CD4-positive, alpha-beta T cell (primary cell): ENCODE measurements at regions not wholly inside any gene's neighbourhood (a gene's known extent, or its start where the extent isn't known, plus 50 kb on each side); places are given as distances from the start of the nearest gene placed in this dataset.

Experiments
- ATAC-seq: fragments of 200-7000 bp; cut with Tn5 transposase; one replicate; pipeline ENCODE4 v1.10.0; 2022; ENCODE audit warnings: mild to moderate bottlenecking; ENCODE audit not compliant: poor library complexity
- CTCF ChIA-PET: fragments of 350-600 bp; sonication (Branson Sonifier 250); formaldehyde crosslinking; loops from one replicate; lab custom pipeline; 2021; ENCODE audit warnings: antibody characterized with exemption, inconsistent platforms; lab: Charles Lee
- POLR2A ChIA-PET: fragments of 350-600 bp; sonication (Branson Sonifier 250); formaldehyde crosslinking; loops from one replicate; lab custom pipeline; 2021; ENCODE audit warnings: antibody characterized with exemption, inconsistent platforms; lab: Charles Lee
- DNase-seq, 14 experiments: peaks; one replicate each; pipeline ENCODE4 v3.0.0-alpha.2; 2013 to 2020; ENCODE audit warnings: mixed read lengths in 2 of 14
- H3K27ac ChIP-seq, 2 donors: one replicate each; pipeline versions ENCODE4 v1.5.1 to v1.7.0; 2013; ENCODE audit warnings: low read length in 2 of 2, low read depth in 1 of 2, mild to moderate bottlenecking in 1 of 2
- H3K27me3 ChIP-seq, 2 experiments: 1 replicate in 1 of 2; 2 replicates in 1 of 2; pipeline versions ENCODE4 v1.6.1 to v1.7.0; 2013; ENCODE audit warnings: low read length in 2 of 2, control low read depth in 1 of 2, mild to moderate bottlenecking in 1 of 2, moderate library complexity in 1 of 2; ENCODE audit not compliant: insufficient read depth in 2 of 2, control insufficient read depth in 1 of 2
- H3K36me3 ChIP-seq: one replicate; pipeline ENCODE4 v1.6.1; 2013; ENCODE audit warnings: low read length, control low read depth; ENCODE audit not compliant: insufficient read depth
- H3K4me1 ChIP-seq: one replicate; pipeline ENCODE4 v1.6.1; 2013; ENCODE audit warnings: low read length, control low read depth; ENCODE audit not compliant: insufficient read depth
- H3K4me3 ChIP-seq: one replicate; pipeline ENCODE4 v1.5.1; 2013; ENCODE audit warnings: mild to moderate bottlenecking, low read length, moderate library complexity
- H3K9me3 ChIP-seq, 2 experiments: 1 replicate in 1 of 2; 2 replicates in 1 of 2; pipeline versions ENCODE4 v1.6.1 to v1.7.0; 2013; ENCODE audit warnings: low read length in 2 of 2, mild to moderate bottlenecking in 2 of 2, control low read depth in 1 of 2, moderate library complexity in 1 of 2; ENCODE audit not compliant: control insufficient read depth in 1 of 2, insufficient read depth in 1 of 2
- H3K27ac Mint-ChIP-seq: one replicate; pipeline ENCODE4 v1.8.0; 2020; ENCODE audit warnings: mixed read lengths
- H3K27me3 Mint-ChIP-seq: one replicate; pipeline ENCODE4 v1.8.0; 2021; ENCODE audit warnings: mixed read lengths
- H3K36me3 Mint-ChIP-seq: one replicate; pipeline ENCODE4 v1.8.0; 2021; ENCODE audit warnings: low read depth, mixed read lengths
- H3K4me1 Mint-ChIP-seq: one replicate; pipeline ENCODE4 v1.8.0; 2021; ENCODE audit warnings: low read depth, mixed read lengths
- H3K4me3 Mint-ChIP-seq: one replicate; pipeline ENCODE4 v1.8.0; 2020; ENCODE audit warnings: mild to moderate bottlenecking, mixed read lengths
- H3K9me3 Mint-ChIP-seq: one replicate; pipeline ENCODE4 v1.8.0; 2020; ENCODE audit warnings: mixed read lengths
- intact Hi-C, 2 experiments: fragments of 100-400 bp; cut with DNase I in 1 of 2; cut with micrococcal nuclease in 1 of 2; formaldehyde crosslinking; loops; one replicate each; pipeline versions ENCODE4 v1.15.1 to v1.9.0; 2023 to 2025; cut with DNase I, micrococcal nuclease
- TF ChIP-seq, protein P1 (sequence below): fragments of 200-600 bp; IDR thresholded peaks from one replicate; pipeline ENCODE4 v1.8.0; 2022; ENCODE audit warnings: antibody characterized with exemption, mild to moderate bottlenecking

DNA sequence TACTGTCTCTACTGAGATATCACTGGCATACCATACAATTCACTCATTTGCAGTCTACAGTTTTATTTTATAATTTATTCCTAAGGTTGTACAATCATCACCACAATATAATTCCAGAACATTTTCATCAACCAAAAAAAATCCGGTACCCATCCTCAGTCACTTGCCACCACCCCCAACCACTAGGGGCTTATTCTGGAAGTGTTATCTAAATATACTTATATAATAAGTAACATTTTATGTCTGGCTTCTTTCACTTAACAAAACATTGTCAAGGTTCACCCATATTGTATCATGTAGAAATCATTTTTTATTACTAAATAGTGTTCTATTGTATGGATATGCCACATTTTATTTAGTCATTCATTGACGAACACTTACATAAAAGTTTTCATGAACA is 440.8 kb downstream of the RNF144A start:
- intact Hi-C loops = no loop called here
- Mint-ChIP-seq H3K4me3 (no peak overlapping the region), H3K27ac (no peak overlapping the region), H3K4me1 (no peaks in the 10 kb centered on the region), H3K27me3 (no peaks in the 10 kb centered on the region), H3K9me3 (no peaks in the 10 kb centered on the region), H3K36me3 (no peaks in the 10 kb centered on the region)
- TF ChIP-seq, protein P1, sequence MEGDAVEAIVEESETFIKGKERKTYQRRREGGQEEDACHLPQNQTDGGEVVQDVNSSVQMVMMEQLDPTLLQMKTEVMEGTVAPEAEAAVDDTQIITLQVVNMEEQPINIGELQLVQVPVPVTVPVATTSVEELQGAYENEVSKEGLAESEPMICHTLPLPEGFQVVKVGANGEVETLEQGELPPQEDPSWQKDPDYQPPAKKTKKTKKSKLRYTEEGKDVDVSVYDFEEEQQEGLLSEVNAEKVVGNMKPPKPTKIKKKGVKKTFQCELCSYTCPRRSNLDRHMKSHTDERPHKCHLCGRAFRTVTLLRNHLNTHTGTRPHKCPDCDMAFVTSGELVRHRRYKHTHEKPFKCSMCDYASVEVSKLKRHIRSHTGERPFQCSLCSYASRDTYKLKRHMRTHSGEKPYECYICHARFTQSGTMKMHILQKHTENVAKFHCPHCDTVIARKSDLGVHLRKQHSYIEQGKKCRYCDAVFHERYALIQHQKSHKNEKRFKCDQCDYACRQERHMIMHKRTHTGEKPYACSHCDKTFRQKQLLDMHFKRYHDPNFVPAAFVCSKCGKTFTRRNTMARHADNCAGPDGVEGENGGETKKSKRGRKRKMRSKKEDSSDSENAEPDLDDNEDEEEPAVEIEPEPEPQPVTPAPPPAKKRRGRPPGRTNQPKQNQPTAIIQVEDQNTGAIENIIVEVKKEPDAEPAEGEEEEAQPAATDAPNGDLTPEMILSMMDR = no peak
- no peaks in the 10 kb centered on the region for H3K27me3 ChIP-seq
- H3K4me1 ChIP-seq = no peaks in the 10 kb centered on the region
- no peaks in the 10 kb centered on the region for H3K9me3 ChIP-seq
- no peak overlapping the region for H3K27ac ChIP-seq
- ATAC-seq (no peak), DNase-seq (no peak)
- no peaks in the 10 kb centered on the region for H3K36me3 ChIP-seq
- POLR2A ChIA-PET = no interaction called here
- H3K4me3 ChIP-seq = no peak overlapping the region
- CTCF ChIA-PET = no interaction called here

GRCh38 chr2:7358865-7359447 is 441.7 kb downstream of the RNF144A start:
- no peak overlapping the region for H3K27ac ChIP-seq
- H3K4me1 ChIP-seq = no peaks in the 10 kb centered on the region
- TF ChIP-seq, protein P1 = no peak
- DNase-seq (no peak), ATAC-seq (no peak)
- no peak overlapping the region for H3K4me3 ChIP-seq
- ChIA-PET POLR2A (no interaction called here), CTCF (no interaction called here)
- Mint-ChIP-seq H3K4me1 (no peaks in the 10 kb centered on the region), H3K27me3 (peaks cover 3% of the 10 kb centered on the region), H3K36me3 (no peaks in the 10 kb centered on the region), H3K4me3 (no peak overlapping the region), H3K27ac (no peak overlapping the region), H3K9me3 (no peaks in the 10 kb centered on the region)
- H3K27me3 ChIP-seq = no peaks in the 10 kb centered on the region
- H3K9me3 ChIP-seq = no peaks in the 10 kb centered on the region
- intact Hi-C loops = no loop called here
- H3K36me3 ChIP-seq = no peaks in the 10 kb centered on the region

GRCh38 chr2:7363906-7364305 is 446.7 kb downstream of the RNF144A start:
- intact Hi-C loops = no loop called here
- H3K4me3 Mint-ChIP-seq = no peak overlapping the region
- CTCF ChIA-PET = no interaction called here

More at GRCh38 chr2:7363906-7364305, 446.7 kb downstream of the RNF144A start:
- Mint-ChIP-seq H3K4me1 (no peaks in the 10 kb centered on the region), H3K36me3 (no peaks in the 10 kb centered on the region), H3K9me3 (peaks cover 5% of the 10 kb centered on the region), H3K27ac (no peak overlapping the region), H3K27me3 (peaks cover 4% of the 10 kb centered on the region)
- ATAC-seq = no peak
- POLR2A ChIA-PET = no interaction called here
- no peaks in the 10 kb centered on the region for H3K27me3 ChIP-seq
- H3K36me3 ChIP-seq = no peaks in the 10 kb centered on the region
- H3K4me3 ChIP-seq = no peak overlapping the region
- TF ChIP-seq, protein P1 = no peak
- no peaks in the 10 kb centered on the region for H3K9me3 ChIP-seq
- no peak overlapping the region for H3K27ac ChIP-seq
- no peaks in the 10 kb centered on the region for H3K4me1 ChIP-seq
- no peak for DNase-seq
